ENCODE measurements at regions not wholly inside any gene's neighbourhood (a gene's known extent, or its start where the extent isn't known, plus 50 kb on each side); places are given as distances from the start of the nearest gene placed in this dataset.

DNA sequence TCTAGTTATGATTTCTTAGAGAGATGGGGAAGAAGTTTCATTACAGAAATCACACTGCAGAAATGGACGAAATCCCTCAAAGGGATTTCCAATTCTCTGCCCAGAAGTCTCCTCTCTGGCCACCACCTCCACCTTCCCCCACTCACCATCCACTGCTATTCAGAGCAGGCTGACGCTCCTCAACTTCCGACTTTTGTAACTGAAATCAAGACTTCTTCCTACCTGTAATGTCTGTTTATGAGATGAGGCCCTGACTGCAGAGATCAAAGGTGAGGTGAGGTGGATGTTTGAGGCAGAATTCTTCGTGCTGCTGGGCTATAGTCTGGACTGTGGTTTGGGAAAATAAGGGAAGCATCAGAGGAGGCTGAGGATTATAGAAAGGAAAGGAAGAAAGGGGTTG, 385.2 kb upstream of the ARID1B start:
- Histone ChIP-seq H3K9me3 (ENCODE audit: low read depth) (no peaks in the 10 kb centered on the region), H3K27me3 (peaks cover 14% of the 10 kb centered on the region), H3K36me3 (no peaks in the 10 kb centered on the region), H3K4me1 (ENCODE audit: low read depth) (no peaks in the 10 kb centered on the region), H3K27ac (no peak overlapping the region), H3K4me3 (no peak overlapping the region)
- TF ChIP-seq, protein P1, sequence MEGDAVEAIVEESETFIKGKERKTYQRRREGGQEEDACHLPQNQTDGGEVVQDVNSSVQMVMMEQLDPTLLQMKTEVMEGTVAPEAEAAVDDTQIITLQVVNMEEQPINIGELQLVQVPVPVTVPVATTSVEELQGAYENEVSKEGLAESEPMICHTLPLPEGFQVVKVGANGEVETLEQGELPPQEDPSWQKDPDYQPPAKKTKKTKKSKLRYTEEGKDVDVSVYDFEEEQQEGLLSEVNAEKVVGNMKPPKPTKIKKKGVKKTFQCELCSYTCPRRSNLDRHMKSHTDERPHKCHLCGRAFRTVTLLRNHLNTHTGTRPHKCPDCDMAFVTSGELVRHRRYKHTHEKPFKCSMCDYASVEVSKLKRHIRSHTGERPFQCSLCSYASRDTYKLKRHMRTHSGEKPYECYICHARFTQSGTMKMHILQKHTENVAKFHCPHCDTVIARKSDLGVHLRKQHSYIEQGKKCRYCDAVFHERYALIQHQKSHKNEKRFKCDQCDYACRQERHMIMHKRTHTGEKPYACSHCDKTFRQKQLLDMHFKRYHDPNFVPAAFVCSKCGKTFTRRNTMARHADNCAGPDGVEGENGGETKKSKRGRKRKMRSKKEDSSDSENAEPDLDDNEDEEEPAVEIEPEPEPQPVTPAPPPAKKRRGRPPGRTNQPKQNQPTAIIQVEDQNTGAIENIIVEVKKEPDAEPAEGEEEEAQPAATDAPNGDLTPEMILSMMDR (IDR thresholded peaks at IDR 0.05; ENCODE audit: low read depth, low read length) = no peak
- no peak for DNase-seq (ENCODE audit: low read depth in 1 of 2, low spot score in 1 of 2)

DNA sequence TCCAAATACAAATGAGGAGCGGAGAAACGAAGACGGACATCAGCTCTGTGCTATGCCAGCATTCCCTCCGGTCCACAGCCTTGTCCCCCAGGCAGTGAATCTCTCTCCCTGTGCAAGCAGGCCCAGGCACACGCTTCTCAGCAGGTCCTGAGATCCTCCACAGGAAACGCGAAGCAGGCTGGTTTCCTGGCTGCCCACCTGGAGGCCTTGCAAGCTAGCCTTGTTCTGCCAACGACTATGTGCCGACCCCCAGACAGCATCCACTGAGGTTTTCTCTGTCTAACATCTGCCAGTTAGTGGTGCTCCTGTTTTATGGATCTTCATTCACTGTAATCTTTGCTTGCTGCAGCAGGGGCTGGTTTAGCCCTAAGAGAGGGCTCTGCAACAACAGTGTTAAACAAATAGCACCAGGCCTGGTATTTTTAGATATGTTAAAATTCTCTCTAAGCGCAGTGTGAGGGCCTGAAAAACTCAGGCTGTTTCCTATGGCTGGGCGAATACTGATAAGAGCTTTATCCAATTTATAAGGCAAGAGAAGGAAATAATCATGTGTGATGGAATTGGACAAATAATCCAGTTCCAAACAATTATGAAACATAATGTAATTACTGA, 386.0 kb upstream of the ARID1B start:
- DNase-seq (ENCODE audit: low read depth in 1 of 2, low spot score in 1 of 2) = no peak
- no peaks in the 10 kb centered on the region for H3K4me1 ChIP-seq (ENCODE audit: low read depth)
- TF ChIP-seq, protein P1 (IDR thresholded peaks at IDR 0.05; ENCODE audit: low read depth, low read length) = no peak
- no peak overlapping the region for H3K4me3 ChIP-seq
- no peaks in the 10 kb centered on the region for H3K9me3 ChIP-seq (ENCODE audit: low read depth)
- peaks cover 7% of the 10 kb centered on the region for H3K27me3 ChIP-seq
- H3K36me3 ChIP-seq = no peaks in the 10 kb centered on the region
- H3K27ac ChIP-seq = no peak overlapping the region

DNA sequence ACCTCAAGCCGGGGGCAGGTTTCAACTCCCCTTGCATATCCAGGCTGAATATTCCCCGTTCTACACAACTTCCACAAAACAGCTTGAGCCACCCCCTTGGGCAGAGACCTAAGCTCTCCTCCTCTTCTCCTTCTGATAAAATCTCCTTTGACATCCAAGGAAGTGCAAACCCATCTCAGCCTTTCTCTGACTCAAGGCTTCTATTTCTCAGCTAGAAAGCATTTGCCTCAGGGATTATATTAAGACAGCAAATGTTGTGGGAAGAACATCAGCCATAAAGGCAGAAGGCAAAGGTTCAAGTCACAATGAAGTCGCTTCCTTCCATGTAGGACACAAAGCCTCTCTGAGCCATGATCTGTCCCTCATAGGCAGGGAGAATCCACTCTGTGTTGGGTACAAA, 386.6 kb upstream of the ARID1B start:
- no peak for DNase-seq (ENCODE audit: low read depth in 1 of 2, low spot score in 1 of 2)
- Histone ChIP-seq H3K36me3 (no peaks in the 10 kb centered on the region), H3K9me3 (ENCODE audit: low read depth) (no peaks in the 10 kb centered on the region), H3K27ac (no peak overlapping the region), H3K4me3 (no peak overlapping the region), H3K27me3 (peaks cover 1% of the 10 kb centered on the region), H3K4me1 (ENCODE audit: low read depth) (no peaks in the 10 kb centered on the region)
- TF ChIP-seq, protein P1 (IDR thresholded peaks at IDR 0.05; ENCODE audit: low read depth, low read length) = no peak

DNA sequence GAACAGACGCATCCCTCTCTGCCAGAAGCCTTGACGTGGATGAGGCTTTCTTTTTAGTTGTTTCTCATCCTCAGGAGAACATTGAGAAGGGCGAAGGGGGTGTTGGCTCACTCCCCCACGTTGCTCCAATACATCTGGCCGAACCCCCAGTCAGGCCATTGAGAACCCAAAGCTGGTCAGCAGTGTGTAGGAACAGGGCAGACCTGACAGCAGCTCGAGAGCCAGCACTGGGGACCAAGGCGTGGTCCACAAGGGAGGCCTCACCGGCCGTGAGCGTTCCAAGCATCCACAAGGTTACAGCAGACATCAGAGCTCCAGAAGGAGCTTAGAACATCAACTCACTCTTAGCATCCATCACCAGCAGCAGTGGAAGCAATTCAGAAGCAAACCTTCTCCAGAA, 387.9 kb upstream of the ARID1B start:
- TF ChIP-seq, protein P1 (IDR thresholded peaks at IDR 0.05; ENCODE audit: low read depth, low read length) = no peak
- DNase-seq (ENCODE audit: low read depth in 1 of 2, low spot score in 1 of 2) = no peak
- H3K36me3 ChIP-seq = no peaks in the 10 kb centered on the region
- no peaks in the 10 kb centered on the region for H3K9me3 ChIP-seq (ENCODE audit: low read depth)
- no peaks in the 10 kb centered on the region for H3K27me3 ChIP-seq
- no peak overlapping the region for H3K4me3 ChIP-seq
- no peaks in the 10 kb centered on the region for H3K4me1 ChIP-seq (ENCODE audit: low read depth)
- H3K27ac ChIP-seq = no peak overlapping the region

DNA sequence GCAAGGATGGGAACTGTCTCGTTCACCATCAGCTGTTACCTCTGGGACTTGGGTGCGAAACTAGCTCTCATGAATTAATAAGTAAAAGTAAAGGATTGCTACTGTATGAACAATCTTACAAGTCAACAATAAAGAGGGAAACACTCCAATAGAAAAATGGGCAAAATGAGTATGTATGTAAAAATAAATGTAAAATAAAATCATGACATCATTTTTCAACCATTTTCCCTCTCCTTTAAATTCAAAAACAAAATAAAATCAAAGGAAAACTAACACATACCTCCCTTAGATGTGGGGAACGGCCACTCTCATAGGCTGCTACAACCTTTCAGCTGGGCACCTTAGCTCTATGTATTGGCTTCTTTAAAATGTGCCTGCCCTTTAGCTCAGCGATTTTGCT, 389.7 kb upstream of the ARID1B start:
- H3K27ac ChIP-seq = no peak overlapping the region
- H3K4me1 ChIP-seq (ENCODE audit: low read depth) = no peaks in the 10 kb centered on the region
- no peak for DNase-seq (ENCODE audit: low read depth in 1 of 2, low spot score in 1 of 2)
- no peaks in the 10 kb centered on the region for H3K36me3 ChIP-seq
- H3K4me3 ChIP-seq = no peak overlapping the region
- TF ChIP-seq, protein P1 (IDR thresholded peaks at IDR 0.05; ENCODE audit: low read depth, low read length) = no peak
- H3K27me3 ChIP-seq = no peaks in the 10 kb centered on the region
- H3K9me3 ChIP-seq (ENCODE audit: low read depth) = no peaks in the 10 kb centered on the region

DNA sequence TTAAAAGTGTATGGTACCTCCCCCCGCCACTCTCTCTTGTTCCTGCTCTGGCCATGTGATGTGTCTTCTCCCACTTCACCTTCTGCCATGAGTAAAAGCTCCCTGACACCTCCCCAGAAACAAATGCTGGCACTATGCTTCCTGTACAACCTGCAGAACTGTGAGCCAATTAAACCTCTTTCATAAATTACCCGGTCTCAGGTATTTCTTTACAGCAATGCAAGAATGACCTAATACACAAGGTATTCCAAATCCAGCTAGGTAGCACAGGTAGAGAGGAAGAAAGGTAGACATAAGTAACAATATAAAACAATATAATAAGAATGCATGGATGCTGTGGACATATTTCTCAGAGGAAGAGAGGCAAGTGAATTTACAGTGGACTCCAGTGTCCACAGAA, 394.1 kb upstream of the ARID1B start:
- Histone ChIP-seq H3K27ac (no peak overlapping the region), H3K4me3 (no peak overlapping the region), H3K36me3 (no peaks in the 10 kb centered on the region), H3K4me1 (ENCODE audit: low read depth) (no peaks in the 10 kb centered on the region), H3K9me3 (ENCODE audit: low read depth) (no peaks in the 10 kb centered on the region), H3K27me3 (no peaks in the 10 kb centered on the region)
- no peak for DNase-seq (ENCODE audit: low read depth in 1 of 2, low spot score in 1 of 2)
- TF ChIP-seq, protein P1 (IDR thresholded peaks at IDR 0.05; ENCODE audit: low read depth, low read length) = no peak
